ENCODE measurements at regions not wholly inside any gene's neighbourhood (a gene's known extent, or its start where the extent isn't known, plus 50 kb on each side); places are given as distances from the start of the nearest gene placed in this dataset.

GRCh38 chr12:39186744-39187143 lies 256.2 kb downstream of the KIF21A start:
- no peak overlapping the region for H3K27ac ChIP-seq (ENCODE audit: low read length)
- no peak overlapping the region for H3K4me3 ChIP-seq (ENCODE audit: low read length)
- H3K27me3 ChIP-seq (ENCODE audit: control insufficient read depth, insufficient read depth, low read length), result no peaks in the 10 kb centered on the region
- DNase-seq, result no peak
- no peaks in the 10 kb centered on the region for H3K4me1 ChIP-seq (ENCODE audit: control insufficient read depth, insufficient read depth, low read length)
- no peaks in the 10 kb centered on the region for H3K9me3 ChIP-seq (replicated peaks; ENCODE audit: control insufficient read depth, low read depth, low read length)
- H3K36me3 ChIP-seq (ENCODE audit: control insufficient read depth, insufficient read depth, low read length), result no peaks in the 10 kb centered on the region
- WGBS (ENCODE audit: insufficient coverage), result 93% methylated on average over 6 of the region's 11 CpGs

- no CpG with 5 or more reads among the region's 1 CpG for whole genome bisulfite sequencing (ENCODE audit: insufficient coverage)
- Histone ChIP-seq H3K9me3 (replicated peaks; ENCODE audit: control insufficient read depth, low read depth, low read length) (no peaks in the 10 kb centered on the region), H3K4me1 (ENCODE audit: control insufficient read depth, insufficient read depth, low read length) (no peaks in the 10 kb centered on the region), H3K4me3 (ENCODE audit: low read length) (no peak overlapping the region), H3K27ac (ENCODE audit: low read length) (no peak overlapping the region), H3K36me3 (ENCODE audit: control insufficient read depth, insufficient read depth, low read length) (no peaks in the 10 kb centered on the region), H3K27me3 (ENCODE audit: control insufficient read depth, insufficient read depth, low read length) (no peaks in the 10 kb centered on the region)
- no peak for DNase-seq
These were observed 264.1 kb downstream of the KIF21A start for GRCh38 chr12:39178837-39179236.

GRCh38 chr12:39176356-39176755 lies 266.6 kb downstream of the KIF21A start:
- peaks cover 2% of the 10 kb centered on the region for H3K4me1 ChIP-seq (ENCODE audit: control insufficient read depth, insufficient read depth, low read length)
- H3K4me3 ChIP-seq (ENCODE audit: low read length), result no peak overlapping the region
- peak; percentile 95 for DNase-seq
- no peaks in the 10 kb centered on the region for H3K27me3 ChIP-seq (ENCODE audit: control insufficient read depth, insufficient read depth, low read length)
- no peaks in the 10 kb centered on the region for H3K36me3 ChIP-seq (ENCODE audit: control insufficient read depth, insufficient read depth, low read length)
- H3K27ac ChIP-seq (ENCODE audit: low read length), result peak overlapping the region; percentile 65
- H3K9me3 ChIP-seq (replicated peaks; ENCODE audit: control insufficient read depth, low read depth, low read length), result no peaks in the 10 kb centered on the region

GRCh38 chr12:39173726-39174125 lies 268.3 kb upstream of the CPNE8 start:
- H3K9me3 ChIP-seq (replicated peaks; ENCODE audit: control insufficient read depth, low read depth, low read length), result no peaks in the 10 kb centered on the region
- no peaks in the 10 kb centered on the region for H3K36me3 ChIP-seq (ENCODE audit: control insufficient read depth, insufficient read depth, low read length)
- H3K4me3 ChIP-seq (ENCODE audit: low read length), result no peak overlapping the region
- peaks cover 2% of the 10 kb centered on the region for H3K4me1 ChIP-seq (ENCODE audit: control insufficient read depth, insufficient read depth, low read length)
- no peaks in the 10 kb centered on the region for H3K27me3 ChIP-seq (ENCODE audit: control insufficient read depth, insufficient read depth, low read length)
- H3K27ac ChIP-seq (ENCODE audit: low read length), result peak overlapping the region; percentile 75
- no CpG with 5 or more reads among the region's 2 CpGs for WGBS (ENCODE audit: insufficient coverage)
- peak; percentile 87 for DNase-seq

- Histone ChIP-seq H3K27ac (ENCODE audit: low read length) (no peak overlapping the region), H3K27me3 (ENCODE audit: control insufficient read depth, insufficient read depth, low read length) (no peaks in the 10 kb centered on the region), H3K9me3 (replicated peaks; ENCODE audit: control insufficient read depth, low read depth, low read length) (no peaks in the 10 kb centered on the region), H3K36me3 (ENCODE audit: control insufficient read depth, insufficient read depth, low read length) (no peaks in the 10 kb centered on the region), H3K4me1 (ENCODE audit: control insufficient read depth, insufficient read depth, low read length) (no peaks in the 10 kb centered on the region), H3K4me3 (ENCODE audit: low read length) (no peak overlapping the region)
- no peak for DNase-seq
These were observed 259.9 kb upstream of the CPNE8 start for GRCh38 chr12:39165338-39165737.

- no CpG with 5 or more reads among the region's 4 CpGs for WGBS (ENCODE audit: insufficient coverage)
- peak; percentile 42 for DNase-seq
- no peaks in the 10 kb centered on the region for H3K9me3 ChIP-seq (replicated peaks; ENCODE audit: control insufficient read depth, low read depth, low read length)
These were observed 256.2 kb upstream of the CPNE8 start for GRCh38 chr12:39161465-39162085.

GRCh38 chr12:39157696-39158342 lies 252.4 kb upstream of the CPNE8 start:
- no peak for DNase-seq
- no peaks in the 10 kb centered on the region for H3K27me3 ChIP-seq (ENCODE audit: control insufficient read depth, insufficient read depth, low read length)
- H3K4me3 ChIP-seq (ENCODE audit: low read length), result no peak overlapping the region
- H3K4me1 ChIP-seq (ENCODE audit: control insufficient read depth, insufficient read depth, low read length), result no peaks in the 10 kb centered on the region
- no peaks in the 10 kb centered on the region for H3K9me3 ChIP-seq (replicated peaks; ENCODE audit: control insufficient read depth, low read depth, low read length)
- no peak overlapping the region for H3K27ac ChIP-seq (ENCODE audit: low read length)
- WGBS (ENCODE audit: insufficient coverage), result 62% methylated on average over 3 of the region's 5 CpGs
- no peaks in the 10 kb centered on the region for H3K36me3 ChIP-seq (ENCODE audit: control insufficient read depth, insufficient read depth, low read length)

More at GRCh38 chr12:39161465-39162085, 256.2 kb upstream of the CPNE8 start:
- H3K36me3 ChIP-seq (ENCODE audit: control insufficient read depth, insufficient read depth, low read length), result no peaks in the 10 kb centered on the region
- H3K4me1 ChIP-seq (ENCODE audit: control insufficient read depth, insufficient read depth, low read length), result no peaks in the 10 kb centered on the region
- no peak overlapping the region for H3K27ac ChIP-seq (ENCODE audit: low read length)
- no peak overlapping the region for H3K4me3 ChIP-seq (ENCODE audit: low read length)
- H3K27me3 ChIP-seq (ENCODE audit: control insufficient read depth, insufficient read depth, low read length), result no peaks in the 10 kb centered on the region

GRCh38 chr12:39145175-39145999 lies 240.0 kb upstream of the CPNE8 start:
- peaks cover 4% of the 10 kb centered on the region for H3K9me3 ChIP-seq (replicated peaks; ENCODE audit: control insufficient read depth, low read depth, low read length)

GRCh38 chr12:39144613-39145061 lies 239.2 kb upstream of the CPNE8 start:
- Histone ChIP-seq H3K9me3 (replicated peaks; ENCODE audit: control insufficient read depth, low read depth, low read length) (peaks cover 3% of the 10 kb centered on the region), H3K36me3 (ENCODE audit: control insufficient read depth, insufficient read depth, low read length) (no peaks in the 10 kb centered on the region), H3K27ac (ENCODE audit: low read length) (no peak overlapping the region), H3K4me1 (ENCODE audit: control insufficient read depth, insufficient read depth, low read length) (peaks cover 8% of the 10 kb centered on the region), H3K4me3 (ENCODE audit: low read length) (peak overlapping the region; percentile 52), H3K27me3 (ENCODE audit: control insufficient read depth, insufficient read depth, low read length) (peaks cover 20% of the 10 kb centered on the region)
- 15% methylated on average over 36 of the region's 41 CpGs for WGBS (ENCODE audit: insufficient coverage)
- DNase-seq, result no peak

More at GRCh38 chr12:39145175-39145999, 240.0 kb upstream of the CPNE8 start:
- H3K36me3 ChIP-seq (ENCODE audit: control insufficient read depth, insufficient read depth, low read length), result no peaks in the 10 kb centered on the region
- peaks cover 8% of the 10 kb centered on the region for H3K4me1 ChIP-seq (ENCODE audit: control insufficient read depth, insufficient read depth, low read length)
- under 1% methylated on average over 57 of the region's 70 CpGs for WGBS (ENCODE audit: insufficient coverage)
- H3K27me3 ChIP-seq (ENCODE audit: control insufficient read depth, insufficient read depth, low read length), result peaks cover 20% of the 10 kb centered on the region
- DNase-seq, result peak; percentile 48
- H3K4me3 ChIP-seq (ENCODE audit: low read length), result peak overlapping the region; percentile 52
- no peak overlapping the region for H3K27ac ChIP-seq (ENCODE audit: low read length)

GRCh38 chr12:39138268-39138667 lies 232.9 kb upstream of the CPNE8 start:
- Histone ChIP-seq H3K4me3 (ENCODE audit: low read length) (no peak overlapping the region), H3K27ac (ENCODE audit: low read length) (no peak overlapping the region), H3K27me3 (ENCODE audit: control insufficient read depth, insufficient read depth, low read length) (no peaks in the 10 kb centered on the region), H3K36me3 (ENCODE audit: control insufficient read depth, insufficient read depth, low read length) (no peaks in the 10 kb centered on the region), H3K9me3 (replicated peaks; ENCODE audit: control insufficient read depth, low read depth, low read length) (no peaks in the 10 kb centered on the region), H3K4me1 (ENCODE audit: control insufficient read depth, insufficient read depth, low read length) (no peaks in the 10 kb centered on the region)
- DNase-seq, result no peak
- WGBS (ENCODE audit: insufficient coverage), result no CpG with 5 or more reads among the region's 4 CpGs
